ENCODE measurements at regions not wholly inside any gene's neighbourhood (a gene's known extent, or its start where the extent isn't known, plus 50 kb on each side); places are given as distances from the start of the nearest gene placed in this dataset.
"Not testable (repeated sequence)": the region's sequence is repeated elsewhere in the genome, so short reads cannot be mapped to it uniquely, and the experiment has no call there.

GRCh38 chr14:105741707-105742530 is 215.5 kb downstream of the TMEM121 start:
- TF ChIP-seq HNRNPK (IDR thresholded peaks at IDR 0.05; ENCODE audit: low read depth, low read length, poor library complexity, severe bottlenecking); POLR2A (IDR thresholded peaks at IDR 0.05; ENCODE audit: insufficient read depth in 1 of 2, low read depth in 2 of 2, low read length in 2 of 2); JUND (CRISPR knock-in tag; IDR thresholded peaks at IDR 0.05); SMARCC2 (IDR thresholded peaks at IDR 0.05); RORA (CRISPR knock-in tag; IDR thresholded peaks at IDR 0.05); KLF12 (CRISPR knock-in tag; IDR thresholded peaks at IDR 0.05; ENCODE audit: borderline replicate concordance); PHF5A (CRISPR knock-in tag; IDR thresholded peaks at IDR 0.05; ENCODE audit: low read depth, unreplicated experiment); ZNF296 (CRISPR knock-in tag; conservative IDR thresholded peaks at IDR 0.05); CTCF (CRISPR knock-in tag; IDR thresholded peaks at IDR 0.05); GABPA (IDR thresholded peaks at IDR 0.05; ENCODE audit: low read depth, low read length); GABPA (CRISPR knock-in tag; IDR thresholded peaks at IDR 0.05; ENCODE audit: low read depth); NFE2 (CRISPR knock-in tag; IDR thresholded peaks at IDR 0.05); TERF1 (CRISPR knock-in tag; IDR thresholded peaks at IDR 0.05); ARID3A (IDR thresholded peaks at IDR 0.05; ENCODE audit: low read depth, low read length); TBL1XR1 (IDR thresholded peaks at IDR 0.05; ENCODE audit: borderline replicate concordance, low read length, partially characterized antibody): not testable (repeated sequence)

Data from HepG2 (cell line).